ENCODE measurements at regions not wholly inside any gene's neighbourhood (a gene's known extent, or its start where the extent isn't known, plus 50 kb on each side); places are given as distances from the start of the nearest gene placed in this dataset.

GRCh38 chr17:77399319-77399957 is 258.7 kb downstream of the SEC14L1 start (continued):
- TF ChIP-seq CHD2 (IDR thresholded peaks at IDR 0.05; ENCODE audit: low read depth, low read length) (no peak), ATF7 (IDR thresholded peaks at IDR 0.05) (no peak), PREB (CRISPR knock-in tag; IDR thresholded peaks at IDR 0.05) (no peak), ILF3 (IDR thresholded peaks at IDR 0.05; ENCODE audit: borderline replicate concordance) (no peak)

GRCh38 chr17:77400445-77400870 is 259.7 kb downstream of the SEC14L1 start:
- peak; percentile 42 to 63 (median 52) for DNase-seq (ENCODE audit: extremely low read depth in 1 of 4, low spot score in 3 of 4)
- peak; percentile 94 for ATAC-seq
- Histone ChIP-seq H3K79me2 (ENCODE audit: control insufficient read depth, insufficient read depth, low read length) (peaks cover 40% of the 10 kb centered on the region), H2AFZ (ENCODE audit: low read depth, low read length) (no peak overlapping the region), H3K9me3 (replicated peaks; ENCODE audit: control insufficient read depth, insufficient read depth, low read depth, low read length) (no peaks in the 10 kb centered on the region), H3K9ac (ENCODE audit: insufficient read depth in 1 of 2, low read depth in 2 of 2, low read length in 2 of 2) (peak overlapping the region in 1 of 2 experiments; percentile 61; a peak in 2 of 4 replicates), H3K36me3 (ENCODE audit: control insufficient read depth, insufficient read depth, low read length) (peaks cover 20% of the 10 kb centered on the region; the same call in 2 of the 3 replicates), H3K9me1 (ENCODE audit: control insufficient read depth, insufficient read depth, low read length) (peaks cover 13% of the 10 kb centered on the region), H3K4me1 (replicated peaks in 1 of 2; ENCODE audit: control insufficient read depth in 2 of 2, insufficient read depth in 2 of 2, low read length in 2 of 2) (peaks cover 0 to 20% of the 10 kb centered on the region in 2 experiments; a peak in 2 of 5 replicates), H3K27me3 (ENCODE audit: control insufficient read depth in 2 of 2, insufficient read depth in 2 of 2, low read length in 2 of 2) (no peaks in the 10 kb centered on the region), H3K4me2 (ENCODE audit: insufficient read depth, low read length) (no peak overlapping the region), H3K4me3 (no peak overlapping the region), H3K27ac (ENCODE audit: extremely low read depth, low read depth, low read length) (no peak overlapping the region), H4K20me1 (replicated peaks; ENCODE audit: control insufficient read depth, insufficient read depth, low read length) (peaks cover 34% of the 10 kb centered on the region)
- BruUV-seq (replicated peaks) = no TSS peak
- in situ Hi-C loops (cut with MboI) (no loop called here), intact Hi-C loops (cut with micrococcal nuclease) (loop anchor here (1.0 kb wide), 1 partner anchor 95 kb away; no protein-coding TSS in a partner anchor)
- CTCF ChIA-PET (ENCODE audit: low intra/inter-chr PET ratio) = no interaction called here
- FAIRE-seq = no peak
- 70% methylated on average over 7 of the region's 8 CpGs for WGBS (ENCODE audit: insufficient coverage, low coverage, missing lambda C conversion rate)
- POLR2A ChIA-PET = interaction anchor here (0.5 to 1.9 kb wide), 4 partner anchors 10 to 78 kb away, joined by 3 to 8 read pairs (median 6); no protein-coding TSS in a partner anchor
- peak; percentile 49 for TF ChIP-seq SMC3 (conservative IDR thresholded peaks at IDR 0.05; ENCODE audit: insufficient read depth, low read depth, low read length)
- 0 out of 2 replicates have a peak, but pooled peaks have one; percentile 22 for TF ChIP-seq CREM (IDR thresholded peaks at IDR 0.05; ENCODE audit: low read depth)
- TF ChIP-seq XRCC3 (IDR thresholded peaks at IDR 0.05) = no peak
- no peak for TF ChIP-seq ERF (CRISPR knock-in tag; IDR thresholded peaks at IDR 0.05)
- TF ChIP-seq, protein P1, sequence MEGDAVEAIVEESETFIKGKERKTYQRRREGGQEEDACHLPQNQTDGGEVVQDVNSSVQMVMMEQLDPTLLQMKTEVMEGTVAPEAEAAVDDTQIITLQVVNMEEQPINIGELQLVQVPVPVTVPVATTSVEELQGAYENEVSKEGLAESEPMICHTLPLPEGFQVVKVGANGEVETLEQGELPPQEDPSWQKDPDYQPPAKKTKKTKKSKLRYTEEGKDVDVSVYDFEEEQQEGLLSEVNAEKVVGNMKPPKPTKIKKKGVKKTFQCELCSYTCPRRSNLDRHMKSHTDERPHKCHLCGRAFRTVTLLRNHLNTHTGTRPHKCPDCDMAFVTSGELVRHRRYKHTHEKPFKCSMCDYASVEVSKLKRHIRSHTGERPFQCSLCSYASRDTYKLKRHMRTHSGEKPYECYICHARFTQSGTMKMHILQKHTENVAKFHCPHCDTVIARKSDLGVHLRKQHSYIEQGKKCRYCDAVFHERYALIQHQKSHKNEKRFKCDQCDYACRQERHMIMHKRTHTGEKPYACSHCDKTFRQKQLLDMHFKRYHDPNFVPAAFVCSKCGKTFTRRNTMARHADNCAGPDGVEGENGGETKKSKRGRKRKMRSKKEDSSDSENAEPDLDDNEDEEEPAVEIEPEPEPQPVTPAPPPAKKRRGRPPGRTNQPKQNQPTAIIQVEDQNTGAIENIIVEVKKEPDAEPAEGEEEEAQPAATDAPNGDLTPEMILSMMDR (IDR thresholded peaks at IDR 0.05 in 2 of 3, conservative IDR thresholded peaks at IDR 0.05 in 1 of 3; ENCODE audit: insufficient read depth in 2 of 3, low read depth in 1 of 3, low read length in 3 of 3) = peak; percentile 43 to 60 (median 60); a peak in 4 of 6 replicates
- TF ChIP-seq LARP7 (IDR thresholded peaks at IDR 0.05) = no peak
- TF ChIP-seq RAD21 (CRISPR knock-in tag; conservative IDR thresholded peaks at IDR 0.05 in 1 of 2, IDR thresholded peaks at IDR 0.05 in 1 of 2) = peak; percentile 37 to 65; a peak in 3 of 4 replicates
